SKM-1 (cell line): ENCODE measurements at regions not wholly inside any gene's neighbourhood (a gene's known extent, or its start where the extent isn't known, plus 50 kb on each side); places are given as distances from the start of the nearest gene placed in this dataset.
"Not testable (repeated sequence)": the region's sequence is repeated elsewhere in the genome, so short reads cannot be mapped to it uniquely, and the experiment has no call there.

Source experiments
- DNase-seq: peaks from one replicate; lab custom pipeline; 2025; ENCODE audit not compliant: unreplicated experiment; lab: John Stamatoyannopoulos, UW

GRCh38 chr22:23383491-23384361, 196.4 kb downstream of the IGLL1 start:
- DNase-seq: no peak

DNA sequence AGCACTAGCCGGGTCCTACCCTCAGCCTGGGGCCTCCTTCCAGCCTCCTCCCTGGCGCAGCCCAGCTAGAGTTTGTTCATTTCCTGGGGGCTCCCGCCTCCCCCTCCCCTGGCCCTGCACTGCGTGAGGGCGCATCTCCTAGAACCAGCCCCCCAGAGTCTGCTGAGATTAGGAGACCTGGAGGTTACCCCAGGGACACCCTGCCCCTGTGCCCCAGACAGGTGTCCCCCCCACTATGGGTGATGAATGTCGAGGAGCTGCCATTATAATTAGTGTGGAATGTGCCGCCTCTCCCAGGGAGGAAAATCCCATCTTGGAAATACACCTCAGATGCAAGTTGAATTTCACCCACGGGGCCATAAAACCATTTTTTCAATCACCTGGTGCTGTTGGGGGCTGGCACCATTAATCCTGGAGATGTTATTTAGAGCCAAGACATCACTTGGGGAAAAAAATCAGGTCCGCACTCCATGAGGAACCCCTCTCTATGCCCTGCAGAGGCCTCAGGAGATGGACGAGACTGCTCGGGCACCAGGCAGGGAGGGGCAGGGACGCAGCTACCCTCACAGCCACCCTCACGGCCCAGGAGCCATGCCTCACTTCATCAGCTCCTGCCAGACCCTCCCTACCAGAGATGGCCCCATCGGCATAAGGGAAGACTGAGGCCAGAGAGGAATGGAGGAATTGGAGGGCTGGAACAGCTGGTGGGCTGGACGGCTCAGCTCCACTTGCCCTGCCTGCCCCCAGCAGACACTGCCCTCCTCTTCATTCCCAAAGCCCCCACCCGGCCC, 197.5 kb downstream of the IGLL1 start:
- no peak for DNase-seq

- DNase-seq: no peak
Observed at GRCh38 chr22:23381661-23382427, 198.2 kb downstream of the IGLL1 start.

DNA sequence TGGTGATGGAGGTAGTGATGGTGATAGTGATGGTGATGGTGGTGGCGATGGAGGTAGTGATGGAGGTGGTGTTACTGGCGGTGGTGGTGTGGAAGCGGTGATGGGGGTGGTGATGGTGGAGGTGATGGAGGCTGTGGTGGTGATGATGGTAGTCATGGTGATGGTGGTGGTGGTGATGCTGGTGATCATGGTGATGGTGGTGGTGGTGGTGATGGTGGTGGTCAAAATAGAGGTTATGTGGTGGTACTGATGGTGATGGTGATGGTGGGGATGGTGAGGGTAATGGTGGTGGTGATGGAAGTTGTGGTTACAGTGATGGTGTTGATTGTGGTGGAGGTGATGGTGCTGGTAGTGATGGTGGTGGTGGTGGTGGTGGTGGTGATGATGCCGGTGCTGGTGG, 199.2 kb downstream of the IGLL1 start:
- no peak for DNase-seq

GRCh38 chr22:23380230-23380573, 199.9 kb downstream of the IGLL1 start:
- DNase-seq: no peak

- not testable (repeated sequence) for DNase-seq
Observed at GRCh38 chr22:23379540-23380229, 199.4 kb downstream of the BCR start.

DNA sequence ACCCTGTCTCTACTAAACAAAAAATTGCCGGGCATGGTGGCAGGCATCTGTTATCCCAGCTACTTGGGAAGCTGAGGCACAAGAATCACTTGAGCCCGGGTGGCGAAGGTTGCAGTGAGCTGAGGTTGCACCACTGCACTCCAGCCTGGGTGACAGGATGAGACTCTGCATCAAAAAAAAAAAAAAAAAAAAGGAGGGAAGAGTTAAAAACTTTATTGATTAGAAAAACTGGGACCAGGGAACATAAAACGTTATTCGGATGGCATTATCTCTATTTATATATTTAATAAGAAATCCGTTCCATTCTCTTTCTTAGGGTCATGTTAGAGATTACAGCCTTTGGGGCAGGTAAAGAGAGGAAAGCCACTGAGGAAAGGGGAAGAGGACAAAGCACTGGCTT, 197.5 kb downstream of the BCR start:
- no peak for DNase-seq

GRCh38 chr22:23376256-23376655, 195.9 kb downstream of the BCR start:
- no peak for DNase-seq

DNA sequence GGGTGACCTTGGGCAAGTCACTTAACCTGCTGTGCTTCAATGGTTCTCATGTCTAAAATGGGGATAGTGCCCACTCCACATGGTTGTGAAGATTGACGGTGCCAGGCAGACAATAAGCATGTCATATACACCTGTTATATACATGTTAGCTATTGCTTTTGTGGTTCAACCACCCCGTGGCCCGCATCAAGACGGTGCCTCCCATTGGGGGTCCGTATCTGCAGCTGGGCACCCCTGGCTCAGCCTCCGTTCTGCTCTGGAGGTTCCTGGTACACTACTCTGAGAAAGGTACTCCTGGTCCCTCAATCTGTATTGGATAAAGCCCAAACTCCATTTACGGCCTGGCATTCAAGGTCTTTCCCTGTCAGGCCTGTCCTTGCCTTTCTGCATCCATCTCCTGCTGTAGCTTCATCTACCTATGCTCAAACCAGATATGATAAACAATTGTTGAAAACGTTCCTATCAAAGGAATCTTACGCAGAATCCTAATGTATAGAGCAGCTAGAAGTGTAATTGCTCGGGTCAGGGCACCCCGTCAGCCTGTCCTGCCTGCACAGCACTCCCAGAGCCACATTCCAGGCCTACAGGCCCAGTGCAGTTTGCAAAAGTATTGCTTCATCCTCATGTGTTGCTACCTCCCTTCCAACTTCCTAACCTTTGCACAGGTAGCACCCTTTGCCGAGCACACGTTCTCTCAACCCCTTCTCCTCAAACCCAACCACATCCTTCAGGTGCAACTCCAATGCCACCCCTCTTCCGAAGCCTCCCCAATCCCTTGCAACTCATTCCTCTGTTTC, 194.9 kb downstream of the BCR start:
- DNase-seq: no peak

- no peak for DNase-seq
Observed at GRCh38 chr22:23373601-23374000, 193.3 kb downstream of the BCR start.

GRCh38 chr22:23370251-23370650, 189.9 kb downstream of the BCR start:
- DNase-seq: no peak

DNA sequence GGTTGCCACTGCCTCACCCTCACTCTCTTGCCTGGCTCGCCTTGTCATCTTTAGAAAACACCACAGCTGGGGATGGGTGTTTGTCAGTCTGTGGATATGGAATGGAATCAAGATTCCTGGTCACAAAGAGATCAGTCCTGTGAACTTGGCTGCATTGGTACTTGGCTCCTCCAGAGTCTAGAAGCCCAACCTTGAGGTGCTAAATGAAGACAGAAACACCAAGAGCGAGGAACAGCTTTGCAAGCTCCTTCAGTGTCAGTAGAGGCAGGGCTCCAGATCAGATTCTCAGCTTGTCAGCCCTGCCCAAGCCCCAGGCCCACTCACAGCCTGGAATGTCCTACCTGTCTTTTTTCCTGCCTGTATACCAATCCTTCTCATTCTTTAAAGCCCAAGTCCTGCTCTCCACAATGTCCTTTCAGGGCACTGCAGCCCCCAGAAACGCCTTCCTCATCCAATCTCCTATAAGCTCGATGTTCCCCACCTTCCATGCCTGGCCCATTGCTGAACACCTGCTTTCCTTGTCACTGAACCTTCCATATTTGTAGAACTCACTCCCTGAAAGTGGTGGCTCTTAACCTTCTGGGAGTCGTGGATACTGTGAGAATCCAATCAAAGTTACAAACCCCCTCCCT, 188.9 kb downstream of the BCR start:
- DNase-seq: no peak
